HFFc6 (cell line): ENCODE measurements at regions not wholly inside any gene's neighbourhood (a gene's known extent, or its start where the extent isn't known, plus 50 kb on each side); places are given as distances from the start of the nearest gene placed in this dataset.

Source experiments
- DNase-seq: peaks from one replicate; pipeline ENCODE4 v3.0.0-alpha.2; 2018
- H3K27ac Mint-ChIP-seq: 2 replicates; pipeline ENCODE4 v1.8.0; 2020; ENCODE audit warnings: mild to moderate bottlenecking, mixed read lengths
- H3K27me3 Mint-ChIP-seq: 2 replicates; pipeline ENCODE4 v1.8.0; 2021; ENCODE audit warnings: mild to moderate bottlenecking, moderate library complexity, mixed read lengths; ENCODE audit not compliant: insufficient read depth
- H3K36me3 Mint-ChIP-seq: 2 replicates; pipeline ENCODE4 v1.8.0; 2021; ENCODE audit warnings: low read depth, mixed read lengths
- H3K4me1 Mint-ChIP-seq: 2 replicates; pipeline ENCODE4 v1.8.0; 2020; ENCODE audit warnings: low read depth, mixed read lengths
- H3K4me3 Mint-ChIP-seq: 2 replicates; pipeline ENCODE4 v1.8.0; 2020; ENCODE audit warnings: mild to moderate bottlenecking, moderate library complexity, mixed read lengths
- H3K9me3 Mint-ChIP-seq: 2 replicates; pipeline ENCODE4 v1.8.0; 2020; ENCODE audit warnings: mild to moderate bottlenecking, mixed read lengths
- TF ChIP-seq, protein P1 (sequence below): fragments of 200-600 bp; sonication (generic); IDR thresholded peaks from 2 replicates; pipeline ENCODE4 v1.5.0; 2021; ENCODE audit warnings: antibody characterized with exemption, mild to moderate bottlenecking

DNA sequence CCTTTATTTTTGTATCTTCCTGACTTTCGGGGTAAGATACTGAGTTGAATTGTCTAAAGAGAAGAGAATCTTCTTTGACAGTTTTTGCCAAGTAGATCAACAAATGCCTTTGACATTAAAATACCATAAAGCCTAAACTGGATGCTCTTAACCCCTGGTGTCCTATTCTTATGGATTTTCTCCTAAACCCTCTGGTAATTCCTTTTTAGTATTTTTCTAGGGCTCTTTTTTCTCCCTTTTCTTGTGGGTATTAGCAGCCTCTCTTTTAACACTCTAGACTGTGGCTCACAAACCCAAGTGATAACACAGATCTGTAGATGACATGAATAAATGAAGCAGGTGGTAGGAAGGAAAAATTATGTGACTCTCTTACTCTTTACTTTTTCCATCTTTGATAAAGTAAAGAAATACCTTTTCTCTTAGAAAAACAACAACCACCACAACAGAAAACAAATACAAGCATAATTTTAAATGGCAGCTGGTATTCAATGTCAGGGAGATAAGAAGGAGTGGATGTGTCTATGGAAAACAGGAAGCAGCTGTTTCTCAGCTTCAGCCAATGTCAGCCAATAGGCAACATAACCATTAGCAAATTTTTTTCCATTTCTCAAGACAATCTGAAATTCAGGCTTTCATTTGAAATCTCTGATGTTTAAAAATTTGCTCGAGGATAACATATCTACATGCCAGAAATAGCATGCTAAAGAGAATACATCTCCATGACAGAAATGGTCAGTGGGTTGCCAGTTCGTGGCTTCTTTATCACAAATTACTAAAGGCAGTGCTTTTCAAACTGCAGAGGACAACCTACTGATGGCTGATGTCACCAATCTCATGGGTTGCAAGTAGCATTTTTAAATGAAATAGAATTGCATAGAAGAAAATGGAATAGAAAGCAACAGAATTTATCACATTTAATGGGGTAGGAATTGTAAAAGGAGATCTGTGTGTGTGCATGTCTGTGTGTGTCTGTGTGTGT lies 123.1 kb upstream of the KRR1 start:
- peaks cover 5% of the 10 kb centered on the region; the same call in 1 of the 2 replicates for H3K36me3 Mint-ChIP-seq
- no peaks in the 10 kb centered on the region for H3K27me3 Mint-ChIP-seq
- H3K9me3 Mint-ChIP-seq, result no peaks in the 10 kb centered on the region
- peaks cover 38% of the 10 kb centered on the region for H3K4me1 Mint-ChIP-seq
- H3K4me3 Mint-ChIP-seq, result no peak overlapping the region; the same call in 1 of the 2 replicates
- TF ChIP-seq, protein P1, sequence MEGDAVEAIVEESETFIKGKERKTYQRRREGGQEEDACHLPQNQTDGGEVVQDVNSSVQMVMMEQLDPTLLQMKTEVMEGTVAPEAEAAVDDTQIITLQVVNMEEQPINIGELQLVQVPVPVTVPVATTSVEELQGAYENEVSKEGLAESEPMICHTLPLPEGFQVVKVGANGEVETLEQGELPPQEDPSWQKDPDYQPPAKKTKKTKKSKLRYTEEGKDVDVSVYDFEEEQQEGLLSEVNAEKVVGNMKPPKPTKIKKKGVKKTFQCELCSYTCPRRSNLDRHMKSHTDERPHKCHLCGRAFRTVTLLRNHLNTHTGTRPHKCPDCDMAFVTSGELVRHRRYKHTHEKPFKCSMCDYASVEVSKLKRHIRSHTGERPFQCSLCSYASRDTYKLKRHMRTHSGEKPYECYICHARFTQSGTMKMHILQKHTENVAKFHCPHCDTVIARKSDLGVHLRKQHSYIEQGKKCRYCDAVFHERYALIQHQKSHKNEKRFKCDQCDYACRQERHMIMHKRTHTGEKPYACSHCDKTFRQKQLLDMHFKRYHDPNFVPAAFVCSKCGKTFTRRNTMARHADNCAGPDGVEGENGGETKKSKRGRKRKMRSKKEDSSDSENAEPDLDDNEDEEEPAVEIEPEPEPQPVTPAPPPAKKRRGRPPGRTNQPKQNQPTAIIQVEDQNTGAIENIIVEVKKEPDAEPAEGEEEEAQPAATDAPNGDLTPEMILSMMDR, result no peak
- peak overlapping the region; percentile 70 for H3K27ac Mint-ChIP-seq
- no peak for DNase-seq

DNA sequence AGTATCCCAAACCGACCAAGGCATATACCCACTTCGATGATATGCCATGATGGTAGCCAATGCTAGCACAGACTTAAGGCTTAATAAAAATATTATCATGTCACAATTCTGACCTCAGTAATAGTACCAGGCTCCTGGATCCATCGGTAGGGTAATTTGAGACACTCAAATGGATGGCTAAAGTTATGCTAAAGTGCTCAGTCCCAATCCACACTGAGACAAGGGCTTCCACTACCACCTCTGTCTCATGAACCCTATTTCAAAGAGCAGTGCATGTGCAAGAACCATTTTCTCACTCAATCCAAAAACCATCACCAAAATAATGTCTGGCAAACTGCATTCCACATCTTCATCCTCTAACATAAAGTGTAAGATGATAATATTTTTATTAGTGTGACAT lies 122.4 kb upstream of the KRR1 start:
- no peak overlapping the region for H3K27ac Mint-ChIP-seq
- no peaks in the 10 kb centered on the region for H3K9me3 Mint-ChIP-seq

DNA sequence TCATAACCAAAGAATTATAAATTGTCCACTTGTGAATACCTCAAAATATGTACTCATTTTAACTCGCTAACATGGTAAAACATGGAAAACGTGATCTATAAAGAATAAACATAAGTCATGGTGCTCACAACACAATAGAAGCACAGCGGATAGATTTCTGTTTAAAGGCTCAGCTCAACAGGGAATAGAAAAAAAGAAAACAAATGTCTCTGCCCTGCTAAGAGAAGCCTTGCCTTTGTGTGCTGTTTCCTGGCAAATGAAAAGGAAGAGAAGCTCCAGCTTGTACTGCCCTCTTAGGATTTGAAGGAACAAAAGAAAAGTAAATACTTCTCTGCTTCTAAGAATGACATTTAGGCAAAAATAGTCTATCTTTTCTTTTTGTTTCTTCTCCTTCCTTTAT lies 121.0 kb upstream of the KRR1 start:
- Mint-ChIP-seq H3K4me1 (peaks cover 41% of the 10 kb centered on the region), H3K27ac (no peak overlapping the region)

More for the DNA sequence above, 122.4 kb upstream of the KRR1 start:
- no peak for DNase-seq
- Mint-ChIP-seq H3K36me3 (peaks cover 5% of the 10 kb centered on the region; the same call in 1 of the 2 replicates), H3K27me3 (no peaks in the 10 kb centered on the region), H3K4me1 (peaks cover 41% of the 10 kb centered on the region), H3K4me3 (no peak overlapping the region)
- TF ChIP-seq, protein P1, result no peak

DNA sequence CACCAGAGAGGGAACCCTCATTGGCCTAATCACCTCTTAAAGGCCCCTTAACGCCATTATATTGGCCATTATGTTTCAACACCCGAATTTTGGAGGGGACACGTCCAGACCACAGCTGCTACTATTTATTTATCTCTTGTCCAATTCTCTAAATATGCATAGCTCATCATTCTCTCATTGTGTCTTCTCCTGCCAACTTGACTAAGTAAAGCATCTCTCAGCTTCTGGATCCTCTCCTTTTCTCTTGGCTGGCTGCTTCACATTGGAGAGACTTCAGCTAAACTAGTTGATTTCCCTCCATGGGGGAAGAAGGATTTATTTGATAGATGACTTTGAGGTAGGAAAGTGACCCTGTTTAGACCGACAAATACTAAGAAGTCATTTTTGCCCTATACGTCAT lies 120.4 kb upstream of the KRR1 start:
- DNase-seq, result no peak
- H3K27me3 Mint-ChIP-seq, result no peaks in the 10 kb centered on the region
- H3K27ac Mint-ChIP-seq, result no peak overlapping the region
- TF ChIP-seq, protein P1, result no peak
- H3K4me3 Mint-ChIP-seq, result no peak overlapping the region
- H3K9me3 Mint-ChIP-seq, result no peaks in the 10 kb centered on the region
- H3K36me3 Mint-ChIP-seq, result peaks cover 5% of the 10 kb centered on the region; the same call in 1 of the 2 replicates
- H3K4me1 Mint-ChIP-seq, result peaks cover 35% of the 10 kb centered on the region

More for the DNA sequence above, 121.0 kb upstream of the KRR1 start:
- H3K27me3 Mint-ChIP-seq, result no peaks in the 10 kb centered on the region
- DNase-seq, result no peak
- H3K36me3 Mint-ChIP-seq, result peaks cover 5% of the 10 kb centered on the region; the same call in 1 of the 2 replicates
- TF ChIP-seq, protein P1, result no peak
- no peak overlapping the region for H3K4me3 Mint-ChIP-seq
- no peaks in the 10 kb centered on the region for H3K9me3 Mint-ChIP-seq

DNA sequence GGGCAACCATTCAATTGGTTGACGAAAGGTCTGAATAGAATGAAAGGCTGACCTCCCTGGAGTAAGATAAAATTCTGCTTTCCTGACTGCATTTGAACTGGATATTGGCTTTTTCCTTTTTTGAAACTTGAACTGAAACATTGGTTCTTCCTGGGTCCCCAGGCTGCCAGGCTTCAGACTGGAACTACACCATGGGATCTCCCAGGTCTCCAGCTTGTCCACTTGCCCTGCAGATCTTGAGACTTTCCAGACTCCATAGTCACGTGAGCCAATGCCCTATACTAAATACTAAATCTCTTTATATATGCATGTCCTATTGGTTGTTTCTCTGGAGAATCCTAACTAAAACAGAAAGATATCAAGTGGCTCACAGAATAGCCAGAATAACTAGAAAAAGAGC lies 118.7 kb upstream of the KRR1 start:
- no peak for DNase-seq
- H3K9me3 Mint-ChIP-seq, result no peaks in the 10 kb centered on the region
- peaks cover 18% of the 10 kb centered on the region for H3K4me1 Mint-ChIP-seq
- H3K4me3 Mint-ChIP-seq, result no peak overlapping the region
- peaks cover 5% of the 10 kb centered on the region; the same call in 1 of the 2 replicates for H3K36me3 Mint-ChIP-seq
- H3K27me3 Mint-ChIP-seq, result no peaks in the 10 kb centered on the region
- no peak overlapping the region for H3K27ac Mint-ChIP-seq
- TF ChIP-seq, protein P1, result no peak
